ENCODE measurements at regions not wholly inside any gene's neighbourhood (a gene's known extent, or its start where the extent isn't known, plus 50 kb on each side); places are given as distances from the start of the nearest gene placed in this dataset.

GRCh38 chr2:239581352-239581901, 180.6 kb upstream of the HDAC4 start:
- Histone ChIP-seq H3K4me1 (ENCODE audit: control insufficient read depth, extremely low read depth, insufficient read depth, low read length) (no peaks in the 10 kb centered on the region), H3K9ac (ENCODE audit: insufficient read depth, low read length) (no peak overlapping the region), H4K20me1 (ENCODE audit: control insufficient read depth, extremely low read depth, insufficient read depth, low read length) (no peaks in the 10 kb centered on the region), H3K79me2 (ENCODE audit: control insufficient read depth, insufficient read depth, low read length) (no peaks in the 10 kb centered on the region), H2AFZ (ENCODE audit: low read length) (no peak overlapping the region), H3K27ac (ENCODE audit: insufficient read depth, low read length) (no peak overlapping the region), H3K4me2 (ENCODE audit: extremely low read depth, insufficient read depth, low read length) (no peak overlapping the region), H3K9me3 (ENCODE audit: control insufficient read depth, insufficient read depth, low read depth, low read length) (no peaks in the 10 kb centered on the region), H3K27me3 (ENCODE audit: control insufficient read depth, insufficient read depth, low read length) (no peaks in the 10 kb centered on the region), H3K36me3 (ENCODE audit: control insufficient read depth, insufficient read depth, low read length) (no peaks in the 10 kb centered on the region), H3K4me3 (replicated peaks in 1 of 4; ENCODE audit: control extremely low read depth in 1 of 4, insufficient read depth in 1 of 4, low read depth in 3 of 4, low read length in 4 of 4) (no peak overlapping the region)
- no peak for DNase-seq (ENCODE audit: low read depth in 2 of 2)
- TF ChIP-seq EZH2 (IDR thresholded peaks at IDR 0.05; ENCODE audit: low read length, missing control alignments) (no peak), CTCF (conservative IDR thresholded peaks at IDR 0.05 in 1 of 2, IDR thresholded peaks at IDR 0.05 in 1 of 2; ENCODE audit: low read depth in 1 of 2, low read length in 2 of 2) (no peak)

- no peak overlapping the region for H2AFZ ChIP-seq (ENCODE audit: low read length)
- no peak for DNase-seq (ENCODE audit: low read depth in 2 of 2)
- TF ChIP-seq CTCF (conservative IDR thresholded peaks at IDR 0.05 in 1 of 2, IDR thresholded peaks at IDR 0.05 in 1 of 2; ENCODE audit: low read depth in 1 of 2, low read length in 2 of 2), result no peak
- no peak for TF ChIP-seq EZH2 (IDR thresholded peaks at IDR 0.05; ENCODE audit: low read length, missing control alignments)
- no peak overlapping the region for H3K27ac ChIP-seq (ENCODE audit: insufficient read depth, low read length)
- no peaks in the 10 kb centered on the region for H3K79me2 ChIP-seq (ENCODE audit: control insufficient read depth, insufficient read depth, low read length)
- H3K36me3 ChIP-seq (ENCODE audit: control insufficient read depth, insufficient read depth, low read length), result no peaks in the 10 kb centered on the region
- no peak overlapping the region for H3K9ac ChIP-seq (ENCODE audit: insufficient read depth, low read length)
- no peak overlapping the region for H3K4me2 ChIP-seq (ENCODE audit: extremely low read depth, insufficient read depth, low read length)
- no peaks in the 10 kb centered on the region for H3K4me1 ChIP-seq (ENCODE audit: control insufficient read depth, extremely low read depth, insufficient read depth, low read length)
- no peaks in the 10 kb centered on the region for H3K27me3 ChIP-seq (ENCODE audit: control insufficient read depth, insufficient read depth, low read length)
- H4K20me1 ChIP-seq (ENCODE audit: control insufficient read depth, extremely low read depth, insufficient read depth, low read length), result no peaks in the 10 kb centered on the region
- no peaks in the 10 kb centered on the region for H3K9me3 ChIP-seq (ENCODE audit: control insufficient read depth, insufficient read depth, low read depth, low read length)
- no peak overlapping the region for H3K4me3 ChIP-seq (replicated peaks in 1 of 4; ENCODE audit: control extremely low read depth in 1 of 4, insufficient read depth in 1 of 4, low read depth in 3 of 4, low read length in 4 of 4)
Measured at GRCh38 chr2:239580199-239580527, 179.3 kb upstream of the HDAC4 start.

- no peak overlapping the region for H2AFZ ChIP-seq (ENCODE audit: low read length)
- H3K4me1 ChIP-seq (ENCODE audit: control insufficient read depth, extremely low read depth, insufficient read depth, low read length), result no peaks in the 10 kb centered on the region
- DNase-seq (ENCODE audit: low read depth in 2 of 2), result no peak
- no peaks in the 10 kb centered on the region for H3K27me3 ChIP-seq (ENCODE audit: control insufficient read depth, insufficient read depth, low read length)
- H3K4me3 ChIP-seq (replicated peaks in 1 of 4; ENCODE audit: control extremely low read depth in 1 of 4, insufficient read depth in 1 of 4, low read depth in 3 of 4, low read length in 4 of 4), result no peak overlapping the region
- H3K79me2 ChIP-seq (ENCODE audit: control insufficient read depth, insufficient read depth, low read length), result no peaks in the 10 kb centered on the region
- no peak for TF ChIP-seq EZH2 (IDR thresholded peaks at IDR 0.05; ENCODE audit: low read length, missing control alignments)
- TF ChIP-seq CTCF (conservative IDR thresholded peaks at IDR 0.05 in 1 of 2, IDR thresholded peaks at IDR 0.05 in 1 of 2; ENCODE audit: low read depth in 1 of 2, low read length in 2 of 2), result no peak
- no peaks in the 10 kb centered on the region for H4K20me1 ChIP-seq (ENCODE audit: control insufficient read depth, extremely low read depth, insufficient read depth, low read length)
- H3K4me2 ChIP-seq (ENCODE audit: extremely low read depth, insufficient read depth, low read length), result no peak overlapping the region
- H3K9me3 ChIP-seq (ENCODE audit: control insufficient read depth, insufficient read depth, low read depth, low read length), result no peaks in the 10 kb centered on the region
- H3K27ac ChIP-seq (ENCODE audit: insufficient read depth, low read length), result no peak overlapping the region
- H3K9ac ChIP-seq (ENCODE audit: insufficient read depth, low read length), result no peak overlapping the region
- H3K36me3 ChIP-seq (ENCODE audit: control insufficient read depth, insufficient read depth, low read length), result no peaks in the 10 kb centered on the region
Measured at GRCh38 chr2:239579524-239580198, 178.8 kb upstream of the HDAC4 start.
